H9 (cell line): ENCODE measurements at regions not wholly inside any gene's neighbourhood (a gene's known extent, or its start where the extent isn't known, plus 50 kb on each side); places are given as distances from the start of the nearest gene placed in this dataset.

ENCODE experiments used
- DNase-seq: peaks from one replicate; pipeline ENCODE4 v3.0.0-alpha.2; 2017
- H2AFZ ChIP-seq: one replicate; pipeline ENCODE4 v1.6.1; 2013; ENCODE audit warnings: mild to moderate bottlenecking, low read length, control low read depth, moderate library complexity
- H2AK5ac ChIP-seq: 2 replicates; pipeline ENCODE4 v1.6.1; 2013; ENCODE audit warnings: low read length, control low read depth, mixed read lengths; ENCODE audit not compliant: insufficient read length
- H2BK120ac ChIP-seq: one replicate; pipeline ENCODE4 v1.6.1; 2013; ENCODE audit warnings: low read depth, mild to moderate bottlenecking, low read length, control low read depth, inconsistent platforms; ENCODE audit not compliant: poor library complexity, severe bottlenecking
- H2BK12ac ChIP-seq: 2 replicates; pipeline ENCODE4 v1.6.1; 2013; ENCODE audit warnings: low read length, control low read depth, mixed read lengths, low read depth; ENCODE audit not compliant: insufficient read length
- H2BK15ac ChIP-seq: 2 replicates; pipeline ENCODE4 v1.6.1; 2013; ENCODE audit warnings: low read depth, low read length, control low read depth
- H2BK20ac ChIP-seq: one replicate; pipeline ENCODE4 v1.6.1; 2013; ENCODE audit warnings: low read depth, mild to moderate bottlenecking, low read length, control low read depth, inconsistent platforms; ENCODE audit not compliant: poor library complexity, severe bottlenecking
- H2BK5ac ChIP-seq: 2 replicates; pipeline ENCODE4 v1.6.1; 2013; ENCODE audit warnings: low read length, control low read depth, mixed read lengths; ENCODE audit not compliant: insufficient read length
- H3K14ac ChIP-seq: 2 replicates; pipeline ENCODE4 v1.6.1; 2013; ENCODE audit warnings: low read length, control low read depth; ENCODE audit not compliant: insufficient read depth
- H3K18ac ChIP-seq: 2 replicates; pipeline ENCODE4 v1.6.1; 2013; ENCODE audit warnings: low read depth, mild to moderate bottlenecking, mixed read lengths, low read length, control low read depth; ENCODE audit not compliant: insufficient read length
- H3K23ac ChIP-seq: 2 replicates; pipeline ENCODE4 v1.6.1; 2013; ENCODE audit warnings: low read length, control low read depth, mixed read lengths, low read depth; ENCODE audit not compliant: insufficient read length
- H3K23me2 ChIP-seq: 2 replicates; pipeline ENCODE4 v1.6.1; 2013; ENCODE audit warnings: low read depth, mild to moderate bottlenecking, mixed read lengths, low read length, control low read depth; ENCODE audit not compliant: insufficient read length, poor library complexity, severe bottlenecking
- H3K27ac ChIP-seq: 2 replicates; pipeline ENCODE4 v1.5.1; 2013; ENCODE audit warnings: low read length, control low read depth, mixed read lengths, low read depth; ENCODE audit not compliant: insufficient read length
- H3K27me3 ChIP-seq: 2 replicates; pipeline ENCODE4 v1.6.1; 2013; ENCODE audit warnings: low read length, control low read depth, inconsistent platforms; ENCODE audit not compliant: insufficient read depth
- H3K4ac ChIP-seq: 2 replicates; pipeline ENCODE4 v1.6.1; 2013; ENCODE audit warnings: low read depth, mild to moderate bottlenecking, control low read depth, inconsistent platforms, low read length, moderate library complexity
- H3K4me1 ChIP-seq: 2 replicates; pipeline ENCODE4 v1.6.1; 2013; ENCODE audit warnings: low read length, control low read depth, inconsistent platforms; ENCODE audit not compliant: insufficient read depth
- H3K4me2 ChIP-seq: 2 replicates; pipeline ENCODE4 v1.6.1; 2013; ENCODE audit warnings: low read length, control low read depth, mixed read lengths; ENCODE audit not compliant: insufficient read length, insufficient read depth
- H3K56ac ChIP-seq: 2 replicates; pipeline ENCODE4 v1.6.1; 2013; ENCODE audit warnings: low read depth, mild to moderate bottlenecking, mixed read lengths, low read length, control low read depth; ENCODE audit not compliant: insufficient read length
- H3K79me1 ChIP-seq: 2 replicates; pipeline ENCODE4 v1.6.1; 2013; ENCODE audit warnings: low read depth, mild to moderate bottlenecking, moderate library complexity, low read length, control low read depth, inconsistent platforms; ENCODE audit not compliant: insufficient read depth, poor library complexity, severe bottlenecking
- H3K79me2 ChIP-seq: 2 replicates; pipeline ENCODE4 v1.6.1; 2013; ENCODE audit warnings: low read length, control low read depth, inconsistent platforms; ENCODE audit not compliant: insufficient read depth
- H3K9ac ChIP-seq: 2 replicates; pipeline ENCODE4 v1.6.1; 2013; ENCODE audit warnings: low read length, control low read depth, mixed read lengths; ENCODE audit not compliant: insufficient read length; ENCODE audit errors: extremely low read depth
- H3K9me3 ChIP-seq: one replicate; pipeline ENCODE4 v1.6.1; 2013; ENCODE audit warnings: low read depth, low read length, inconsistent platforms; ENCODE audit not compliant: control insufficient read depth
- H3T11ph ChIP-seq: one replicate; pipeline ENCODE4 v1.6.1; 2013; ENCODE audit warnings: mild to moderate bottlenecking, low read length, control low read depth, inconsistent platforms
- H4K20me1 ChIP-seq: one replicate; pipeline ENCODE4 v1.6.1; 2013; ENCODE audit not compliant: control insufficient read depth, insufficient read length, insufficient read depth
- H4K5ac ChIP-seq: 2 replicates; pipeline ENCODE4 v1.6.1; 2013; ENCODE audit warnings: low read depth, mild to moderate bottlenecking, mixed read lengths, low read length, control low read depth; ENCODE audit not compliant: insufficient read length
- H4K8ac ChIP-seq: replicated peaks from 2 replicates; pipeline ENCODE4 v1.6.1; 2013; ENCODE audit warnings: low read length, control low read depth, mixed read lengths, low read depth; ENCODE audit not compliant: insufficient read length
- H4K91ac ChIP-seq: 2 replicates; pipeline ENCODE4 v1.6.1; 2013; ENCODE audit warnings: low read depth, mild to moderate bottlenecking, moderate library complexity, mixed read lengths, low read length, control low read depth; ENCODE audit not compliant: insufficient read length
- H3K27ac Mint-ChIP-seq, 3 experiments: 2 replicates in 2 of 3; 3 replicates in 1 of 3; pipeline ENCODE4 v1.8.0; 2020 to 2021; ENCODE audit warnings: mixed read lengths in 3 of 3, mild to moderate bottlenecking in 1 of 3, moderate library complexity in 1 of 3
- H3K27me3 Mint-ChIP-seq: 2 replicates; pipeline ENCODE4 v1.8.0; 2021; ENCODE audit warnings: low read depth, mild to moderate bottlenecking, moderate library complexity, mixed read lengths
- H3K36me3 Mint-ChIP-seq, 3 experiments: 2 replicates in 2 of 3; 3 replicates in 1 of 3; pipeline ENCODE4 v1.8.0; 2020 to 2021; ENCODE audit warnings: low read depth in 3 of 3, mixed read lengths in 3 of 3; ENCODE audit not compliant: insufficient read depth in 1 of 3
- H3K4me1 Mint-ChIP-seq, 2 experiments: 2 replicates each; pipeline ENCODE4 v1.8.0; 2020; ENCODE audit warnings: mixed read lengths in 2 of 2
- H3K4me3 Mint-ChIP-seq, 2 experiments: 2 replicates in 1 of 2; 3 replicates in 1 of 2; pipeline ENCODE4 v1.8.0; 2020 to 2021; ENCODE audit warnings: mild to moderate bottlenecking in 2 of 2, mixed read lengths in 2 of 2, moderate library complexity in 1 of 2
- H3K9me3 Mint-ChIP-seq, 2 experiments: 2 replicates in 1 of 2; 3 replicates in 1 of 2; pipeline ENCODE4 v1.8.0; 2020; ENCODE audit warnings: mild to moderate bottlenecking in 2 of 2, mixed read lengths in 2 of 2, moderate library complexity in 1 of 2
- WGBS: extraction: QIAGEN DNeasy Blood & Tissue Kit; methylation state at CpG from one replicate; pipeline ENCODE4 v1.1.7; 2013; ENCODE audit warnings: missing lambda C conversion rate, low lambda C conversion rate, mixed read lengths; ENCODE audit not compliant: insufficient read length; ENCODE audit errors: extremely low coverage; 5-methylcytosine and 5-hydroxymethylcytosine counted together
- TF ChIP-seq, protein P1 (sequence below): fragments of 200-600 bp; sonication (generic); conservative IDR thresholded peaks from 3 replicates; pipeline ENCODE4 v1.8.0; 2021; ENCODE audit warnings: antibody characterized with exemption, mild to moderate bottlenecking

GRCh38 chr13:97724450-97724849 is 229.0 kb upstream of the IPO5 start:
- Mint-ChIP-seq H3K9me3 (peaks cover 4 to 5% of the 10 kb centered on the region in 2 experiments; a peak in 4 of 5 replicates), H3K36me3 (peaks cover 0 to 5% (median 0%) of the 10 kb centered on the region in 3 experiments; a peak in 1 of 7 replicates), H3K27me3 (no peaks in the 10 kb centered on the region), H3K4me3 (no peak overlapping the region), H3K27ac (no peak overlapping the region), H3K4me1 (no peaks in the 10 kb centered on the region)
- no peak overlapping the region for H2BK15ac ChIP-seq
- no peaks in the 10 kb centered on the region for H3K27me3 ChIP-seq
- H2BK12ac ChIP-seq: no peak overlapping the region
- H3K4me2 ChIP-seq: no peak overlapping the region
- H2BK20ac ChIP-seq: no peak overlapping the region
- H3T11ph ChIP-seq: no peak overlapping the region
- no peak overlapping the region for H4K5ac ChIP-seq
- no peak for DNase-seq
- H3K79me2 ChIP-seq: no peaks in the 10 kb centered on the region
- H2BK120ac ChIP-seq: no peak overlapping the region
- H3K4me1 ChIP-seq: no peaks in the 10 kb centered on the region
- H4K20me1 ChIP-seq: no peaks in the 10 kb centered on the region
- H3K18ac ChIP-seq: no peak overlapping the region
- TF ChIP-seq, protein P1, sequence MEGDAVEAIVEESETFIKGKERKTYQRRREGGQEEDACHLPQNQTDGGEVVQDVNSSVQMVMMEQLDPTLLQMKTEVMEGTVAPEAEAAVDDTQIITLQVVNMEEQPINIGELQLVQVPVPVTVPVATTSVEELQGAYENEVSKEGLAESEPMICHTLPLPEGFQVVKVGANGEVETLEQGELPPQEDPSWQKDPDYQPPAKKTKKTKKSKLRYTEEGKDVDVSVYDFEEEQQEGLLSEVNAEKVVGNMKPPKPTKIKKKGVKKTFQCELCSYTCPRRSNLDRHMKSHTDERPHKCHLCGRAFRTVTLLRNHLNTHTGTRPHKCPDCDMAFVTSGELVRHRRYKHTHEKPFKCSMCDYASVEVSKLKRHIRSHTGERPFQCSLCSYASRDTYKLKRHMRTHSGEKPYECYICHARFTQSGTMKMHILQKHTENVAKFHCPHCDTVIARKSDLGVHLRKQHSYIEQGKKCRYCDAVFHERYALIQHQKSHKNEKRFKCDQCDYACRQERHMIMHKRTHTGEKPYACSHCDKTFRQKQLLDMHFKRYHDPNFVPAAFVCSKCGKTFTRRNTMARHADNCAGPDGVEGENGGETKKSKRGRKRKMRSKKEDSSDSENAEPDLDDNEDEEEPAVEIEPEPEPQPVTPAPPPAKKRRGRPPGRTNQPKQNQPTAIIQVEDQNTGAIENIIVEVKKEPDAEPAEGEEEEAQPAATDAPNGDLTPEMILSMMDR: no peak
- H3K4ac ChIP-seq: no peak overlapping the region
- no peak overlapping the region for H4K91ac ChIP-seq
- H3K14ac ChIP-seq: no peak overlapping the region
- no peak overlapping the region for H3K9ac ChIP-seq
- no peak overlapping the region for H3K56ac ChIP-seq
- no peak overlapping the region for H4K8ac ChIP-seq
- no peak overlapping the region for H2BK5ac ChIP-seq
- no peak overlapping the region for H3K27ac ChIP-seq
- no peaks in the 10 kb centered on the region for H3K23me2 ChIP-seq
- no peaks in the 10 kb centered on the region for H3K79me1 ChIP-seq
- no peak overlapping the region for H2AFZ ChIP-seq
- H3K9me3 ChIP-seq: no peaks in the 10 kb centered on the region
- H2AK5ac ChIP-seq: no peak overlapping the region
- no CpG with 5 or more reads among the region's 2 CpGs for WGBS
- H3K23ac ChIP-seq: no peak overlapping the region
